HG03097 (cell line): ENCODE measurements at regions not wholly inside any gene's neighbourhood (a gene's known extent, or its start where the extent isn't known, plus 50 kb on each side); places are given as distances from the start of the nearest gene placed in this dataset.
"Not testable (repeated sequence)": the region's sequence is repeated elsewhere in the genome, so short reads cannot be mapped to it uniquely, and the experiment has no call there.

Experiments used
- ATAC-seq: cut with Tn5 transposase; IDR thresholded peaks from one replicate; pipeline ENCODE4 v1.9.1; 2021; ENCODE audit not compliant: unreplicated experiment, low FRiP score

DNA sequence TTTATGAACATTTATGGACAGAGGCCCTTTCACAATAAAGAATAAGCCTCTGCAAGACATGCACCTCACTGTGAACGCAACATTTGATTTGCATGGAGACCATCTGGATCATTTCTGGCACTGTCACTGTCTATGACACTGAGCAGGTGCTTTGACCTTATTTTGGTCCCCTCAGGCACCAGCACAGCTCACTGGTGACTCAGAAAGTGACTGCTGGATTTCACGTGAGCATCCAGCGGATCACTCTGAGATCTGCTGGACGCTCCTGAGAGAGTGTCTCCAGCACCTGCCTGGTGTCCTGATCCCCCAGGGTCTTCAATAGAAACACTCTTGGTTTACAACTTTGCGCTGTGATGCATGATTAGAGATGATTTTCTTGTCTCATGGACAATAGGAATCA, 375.7 kb downstream of the TENT5A start:
- no peak for ATAC-seq

DNA sequence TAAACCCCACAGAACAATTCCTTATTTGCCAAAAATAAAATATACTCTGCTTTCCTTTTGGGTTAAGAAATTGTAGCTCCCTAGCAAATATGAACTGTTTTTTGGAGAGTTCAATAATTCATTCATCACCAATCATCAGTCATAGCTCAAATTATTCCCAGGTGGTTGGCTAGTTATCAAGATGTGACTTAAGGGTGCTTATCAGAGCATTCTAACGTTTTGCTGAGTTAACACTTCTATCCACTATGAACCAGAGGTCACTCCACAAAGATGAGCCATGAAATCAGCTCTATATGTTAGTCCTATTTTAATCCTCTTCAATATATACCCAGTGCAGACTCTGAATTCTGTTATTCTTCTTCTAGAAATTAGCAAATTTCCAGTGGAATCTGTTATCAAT, 379.1 kb downstream of the TENT5A start:
- ATAC-seq = no peak

- no peak for ATAC-seq
Observed at GRCh38 chr6:81371930-81372329, 380.6 kb downstream of the TENT5A start.

GRCh38 chr6:81366972-81367371, 385.5 kb downstream of the TENT5A start:
- no peak for ATAC-seq

DNA sequence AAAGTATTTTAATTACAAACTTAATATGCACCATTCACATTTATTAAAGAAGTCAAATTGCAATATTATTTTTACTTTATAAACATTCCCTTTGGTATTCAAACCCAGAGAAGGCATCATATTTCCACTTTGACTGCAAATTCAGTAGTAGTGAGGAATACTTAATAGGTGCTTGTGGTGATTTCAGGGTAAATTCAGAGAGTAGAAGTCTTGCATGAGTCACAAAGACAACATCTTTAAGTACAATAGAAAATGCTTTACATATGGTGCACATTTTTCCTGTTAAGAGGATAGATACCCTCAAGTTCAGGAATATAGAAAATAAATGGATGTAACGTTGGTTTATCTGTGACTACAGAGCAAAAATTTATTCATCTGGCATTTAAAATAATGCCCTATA, 390.2 kb downstream of the TENT5A start:
- no peak for ATAC-seq

DNA sequence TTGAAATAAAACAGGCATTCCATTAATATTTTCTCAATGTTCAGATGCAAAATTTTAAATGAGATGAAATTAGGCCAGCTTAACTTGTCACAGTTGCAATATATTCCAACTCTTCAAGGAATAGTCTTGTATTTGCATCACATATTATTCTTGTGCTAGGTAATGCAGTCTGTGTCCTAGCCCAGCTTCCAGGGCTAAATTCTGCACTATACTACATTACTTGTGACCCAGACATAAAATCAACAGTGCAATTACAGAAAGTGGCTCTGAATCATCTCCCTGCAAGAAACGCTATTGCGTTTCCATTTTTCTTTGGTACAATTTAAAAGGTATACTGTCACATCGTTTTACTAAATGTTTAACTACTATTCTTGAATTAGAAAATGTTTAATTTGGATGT, 399.2 kb downstream of the TENT5A start:
- ATAC-seq = no peak

DNA sequence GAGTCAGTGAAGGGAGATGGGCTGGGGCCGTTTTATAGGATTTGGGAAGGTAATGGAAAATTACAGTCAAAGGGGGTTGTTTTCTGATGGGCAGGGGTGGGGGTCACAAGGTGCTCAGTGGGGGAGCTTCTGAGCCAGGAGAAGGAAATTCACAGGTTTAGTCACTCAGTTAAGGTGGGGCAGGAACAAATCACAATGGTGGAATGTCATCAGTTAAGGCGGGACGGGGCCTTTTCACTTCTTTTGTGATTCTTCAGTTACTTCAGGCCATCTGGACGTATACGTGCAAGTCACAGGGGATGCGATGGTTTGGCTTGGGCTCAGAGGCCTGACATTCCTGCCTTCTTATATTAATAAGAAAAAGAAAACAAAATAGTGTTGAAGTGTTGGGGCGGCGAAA, 408.5 kb downstream of the TENT5A start:
- not testable (repeated sequence) for ATAC-seq

- ATAC-seq = no peak
Observed at GRCh38 chr6:81340946-81341345, 411.5 kb downstream of the TENT5A start.

DNA sequence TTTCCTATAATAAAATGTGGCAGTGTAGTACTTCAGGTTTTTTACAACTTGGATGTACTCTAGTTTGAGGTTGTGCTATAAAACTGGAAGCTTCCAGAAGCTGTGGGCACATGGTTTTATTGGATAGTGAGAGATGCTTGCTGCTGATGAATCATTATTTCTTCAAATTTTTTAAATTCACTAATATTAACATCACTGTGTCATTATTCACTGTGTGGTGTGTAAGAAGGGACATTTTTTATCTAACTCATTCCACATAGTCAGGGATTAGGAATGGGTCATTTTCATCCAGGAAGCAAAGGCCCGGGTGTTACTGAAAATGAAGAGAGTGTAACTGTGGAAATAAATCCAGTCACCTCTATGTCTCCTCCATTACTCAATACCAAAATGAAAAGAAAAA, 421.0 kb downstream of the TENT5A start:
- ATAC-seq = no peak

DNA sequence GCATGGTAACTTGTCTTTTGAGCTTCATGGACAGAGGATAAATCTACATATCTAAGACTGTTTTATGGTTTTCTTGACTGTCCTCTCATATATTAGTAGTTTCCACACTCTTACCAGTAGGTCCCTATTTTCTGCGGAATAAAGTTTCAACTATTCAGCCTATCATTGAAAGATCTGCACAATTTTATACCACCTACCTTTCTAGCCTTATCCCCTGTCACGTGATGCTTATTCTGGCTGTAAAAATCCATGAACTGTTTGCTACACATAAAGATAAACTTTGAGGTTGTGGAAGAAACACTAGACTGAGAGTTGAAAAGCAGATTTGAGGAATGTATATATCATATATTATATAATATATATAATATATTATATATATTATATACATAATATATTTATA, 423.8 kb downstream of the TENT5A start:
- no peak for ATAC-seq

GRCh38 chr6:81326881-81327561, 425.5 kb downstream of the TENT5A start:
- no peak for ATAC-seq

DNA sequence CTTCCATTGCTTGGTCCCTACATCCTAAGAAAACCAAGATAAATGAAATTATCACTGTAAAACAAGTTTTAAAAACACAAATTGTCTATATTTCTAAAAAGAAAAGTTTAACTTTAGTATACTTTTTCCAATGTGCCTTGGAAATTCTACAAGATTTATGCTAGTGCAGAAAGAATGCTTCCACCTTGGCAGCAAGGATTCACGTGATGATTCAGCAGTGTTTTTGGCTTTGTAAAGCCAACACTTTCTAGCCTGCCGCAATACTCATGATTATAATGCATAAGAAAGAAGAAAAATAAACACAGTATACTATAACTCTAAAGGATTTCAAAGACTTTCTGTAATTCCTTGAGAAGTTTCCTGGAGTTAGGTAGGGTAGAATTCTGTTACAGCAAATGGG, 442.7 kb downstream of the TENT5A start:
- ATAC-seq = no peak

DNA sequence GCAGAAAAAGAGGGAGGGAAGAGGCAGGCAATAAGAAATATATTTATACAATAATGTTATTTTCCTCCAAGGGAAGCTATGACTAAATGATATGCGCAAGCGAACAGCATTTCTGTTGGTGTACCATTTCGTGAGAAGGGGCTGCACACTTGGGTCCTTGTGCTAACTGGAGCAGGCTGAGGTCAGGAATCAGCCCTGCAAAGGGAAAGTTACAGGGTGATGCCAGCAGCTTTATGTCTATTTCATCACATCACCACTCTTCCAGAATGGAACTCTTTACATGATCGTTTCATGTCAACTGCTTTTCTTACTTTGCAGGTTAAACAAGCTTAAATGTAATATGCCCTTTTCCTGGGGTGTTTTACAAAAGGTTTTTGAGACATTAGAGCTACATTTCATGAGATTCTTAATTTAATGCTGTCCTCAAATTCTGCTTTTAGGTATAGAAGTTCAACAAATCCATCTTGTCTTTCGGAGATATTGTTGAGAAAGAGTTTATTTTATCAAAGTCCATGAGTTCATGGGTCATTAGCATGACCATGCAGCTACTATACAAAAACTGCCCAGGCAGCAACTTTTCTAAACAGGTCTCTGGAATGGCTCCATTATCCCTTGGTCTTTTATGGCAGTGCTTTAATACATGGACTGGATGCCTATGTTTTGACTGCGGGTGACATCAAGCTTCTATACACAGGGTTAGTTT, 443.8 kb downstream of the TENT5A start:
- no peak for ATAC-seq

GRCh38 chr6:81307651-81308214, 444.7 kb downstream of the TENT5A start:
- no peak for ATAC-seq

DNA sequence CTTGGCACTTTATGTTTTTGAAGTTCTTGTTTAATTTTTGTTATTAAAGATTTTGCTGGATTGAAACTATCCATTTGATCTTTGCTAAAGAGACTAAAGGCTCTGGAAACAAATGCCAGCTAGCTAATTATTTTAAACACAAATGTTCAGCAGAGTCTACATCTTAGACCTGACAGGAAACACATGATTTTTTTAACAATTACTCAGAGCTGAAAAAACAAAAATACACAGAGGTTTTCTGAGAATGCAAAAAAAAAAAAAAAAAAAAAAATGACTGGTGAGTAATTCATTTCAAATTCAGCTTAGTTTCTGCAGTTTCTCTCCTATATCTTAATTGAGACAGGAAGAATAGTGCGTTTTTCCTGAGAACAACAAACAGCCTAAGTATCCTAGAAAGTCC, 448.0 kb downstream of the TENT5A start:
- ATAC-seq = no peak

DNA sequence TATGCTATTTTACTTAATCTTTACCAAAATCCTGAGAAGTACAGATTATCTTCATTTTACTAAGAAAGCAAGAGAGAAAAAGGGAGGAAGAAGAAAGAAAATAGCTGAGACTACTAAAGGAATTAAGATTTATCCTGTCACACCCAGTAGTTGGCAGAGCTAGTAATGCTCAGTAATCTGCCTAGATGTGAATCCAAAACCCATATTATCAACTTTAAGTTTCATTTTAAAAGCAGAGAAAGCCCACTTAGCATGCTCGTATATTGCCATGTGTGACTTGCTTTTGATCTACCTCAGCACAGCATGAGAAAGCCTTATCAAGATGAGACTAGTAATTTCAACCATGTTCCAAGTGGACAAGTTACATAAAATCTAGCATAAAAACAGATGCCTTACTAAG, 451.5 kb downstream of the TENT5A start:
- no peak for ATAC-seq

DNA sequence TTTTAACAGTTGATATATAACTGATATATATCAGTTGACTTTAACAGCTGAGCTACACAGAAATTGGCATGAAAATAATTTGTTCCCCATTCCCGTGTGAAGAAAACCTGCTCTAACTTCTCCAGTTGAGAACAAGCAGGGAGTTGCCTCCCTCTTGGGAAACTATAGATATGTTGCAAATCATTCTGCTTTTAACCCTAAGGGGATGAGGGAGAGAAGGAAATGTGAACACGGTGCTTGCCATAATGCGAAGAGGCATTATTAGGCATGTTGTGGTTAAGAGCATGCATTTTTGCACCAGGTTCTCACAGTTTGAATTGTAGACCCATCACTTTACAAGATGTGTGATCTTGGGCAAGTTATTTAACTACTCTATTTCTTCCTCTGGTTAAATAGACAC, 453.7 kb downstream of the TENT5A start:
- ATAC-seq = no peak

GRCh38 chr6:81295310-81295709, 457.2 kb downstream of the TENT5A start:
- no peak for ATAC-seq

DNA sequence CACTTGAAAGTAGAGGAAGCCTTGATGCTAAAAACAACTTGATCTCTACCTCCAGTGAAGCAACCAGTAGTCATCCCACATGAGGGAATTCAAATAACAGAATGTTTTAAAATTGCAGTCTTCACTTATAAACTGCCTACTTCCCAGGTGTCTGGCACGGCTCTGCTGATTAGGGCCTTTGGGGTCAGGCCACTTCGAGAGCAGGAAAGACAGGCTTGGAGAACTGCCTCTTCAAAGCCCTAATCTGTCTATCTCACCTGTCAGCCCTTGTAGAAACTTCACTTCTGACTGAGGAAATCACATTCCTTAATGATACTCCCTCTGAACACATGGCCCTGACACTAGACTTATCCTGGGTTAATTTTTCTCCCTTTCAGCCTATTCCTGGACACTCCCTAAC, 458.6 kb downstream of the TENT5A start:
- no peak for ATAC-seq

DNA sequence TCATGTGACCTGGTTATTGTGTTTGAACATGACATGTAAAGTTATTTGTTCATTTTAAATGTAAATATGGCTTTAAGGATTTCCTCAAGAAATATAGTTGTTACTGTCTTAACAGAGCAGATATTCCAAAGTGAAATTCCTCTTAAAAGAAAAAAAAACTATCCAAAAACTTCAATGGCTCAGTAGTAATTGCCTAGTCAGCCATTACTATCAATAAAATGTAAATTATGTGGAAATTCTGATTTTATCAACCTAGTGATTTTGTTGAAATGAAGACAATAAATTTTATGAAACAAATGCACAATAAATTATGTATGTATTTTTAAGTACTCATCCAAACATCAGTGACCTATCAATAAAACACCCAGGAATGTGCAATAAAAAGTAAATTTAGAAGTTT, 463.3 kb downstream of the TENT5A start:
- ATAC-seq = no peak

DNA sequence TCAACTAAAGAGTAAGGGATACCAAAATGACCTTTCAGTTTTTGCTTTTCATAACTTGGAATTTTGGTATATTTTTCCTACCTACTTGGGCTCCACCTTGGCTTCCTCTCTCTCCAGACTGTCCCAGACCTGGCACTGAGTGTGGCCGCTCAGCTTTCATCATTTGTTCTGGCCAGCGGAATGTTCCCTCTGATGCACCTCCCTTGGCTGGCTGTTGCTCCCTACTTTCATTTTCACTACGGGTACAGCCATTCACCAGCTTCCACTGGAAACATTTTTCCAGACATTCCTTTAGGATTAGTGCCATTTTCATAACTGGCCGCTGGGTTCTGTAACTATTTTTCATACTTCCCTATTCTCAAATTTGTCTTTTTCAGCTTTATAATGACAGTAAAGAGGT, 487.4 kb downstream of the TENT5A start:
- no peak for ATAC-seq

GRCh38 chr6:81263531-81264168, 488.8 kb downstream of the TENT5A start:
- no peak for ATAC-seq
